CD4-positive, alpha-beta T cell treated with Interleukin-6 for 4 hours (primary cell): ENCODE measurements at regions not wholly inside any gene's neighbourhood (a gene's known extent, or its start where the extent isn't known, plus 50 kb on each side); places are given as distances from the start of the nearest gene placed in this dataset.
"Not testable (repeated sequence)": the region's sequence is repeated elsewhere in the genome, so short reads cannot be mapped to it uniquely, and the experiment has no call there.

Experiments
- DNase-seq: peaks from one replicate; pipeline ENCODE4 v3.0.0-alpha.2; 2020; ENCODE audit warnings: mixed read lengths

DNA sequence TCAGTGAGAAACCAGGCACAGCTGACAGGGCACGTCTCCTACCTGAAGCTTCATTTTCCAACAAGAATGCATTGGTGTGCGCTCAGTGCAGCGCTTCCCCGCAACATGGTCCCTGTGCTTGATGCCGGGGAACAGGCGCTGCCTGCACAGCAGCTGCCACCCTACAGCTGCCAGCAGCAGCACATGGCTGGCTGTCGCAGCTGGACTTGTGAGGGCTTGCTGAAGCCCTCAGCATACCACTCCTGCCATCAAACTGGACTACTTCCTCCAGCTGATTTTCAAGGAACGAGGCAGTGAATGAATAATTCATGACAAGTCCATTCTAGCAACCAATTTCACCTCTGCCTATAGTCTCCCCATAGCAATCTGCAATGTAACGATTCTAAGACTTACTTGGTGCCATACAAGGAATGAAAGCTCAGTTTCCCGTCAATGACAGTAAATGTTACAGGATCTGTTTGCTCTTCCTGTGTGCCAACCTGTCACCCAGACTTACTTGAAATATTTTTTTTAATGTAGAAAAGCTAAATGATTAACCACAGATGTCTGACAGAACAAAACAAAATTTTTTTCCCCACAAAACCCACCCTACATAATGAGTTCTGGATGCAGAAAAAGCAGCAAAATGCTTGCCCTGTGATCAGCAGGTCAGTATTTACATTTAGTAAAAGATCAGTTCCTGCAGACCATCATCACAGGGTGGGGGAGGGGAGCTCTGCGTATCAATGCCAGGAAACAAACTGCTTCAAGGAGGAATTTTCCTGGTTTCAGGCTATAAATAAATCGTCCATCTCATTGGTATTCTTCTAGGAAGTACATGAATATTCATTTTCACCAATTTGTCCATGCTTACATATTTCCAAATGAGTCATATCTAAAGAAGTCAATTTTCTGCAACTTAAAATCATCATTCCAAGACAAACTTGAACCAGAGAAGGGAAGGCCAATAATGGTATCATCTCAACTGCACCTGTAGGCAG lies 140.6 kb downstream of the ALOX5 start:
- DNase-seq, result no peak

- DNase-seq, result no peak
Observed at GRCh38 chr10:45513551-45513950, 139.5 kb downstream of the ALOX5 start.

- DNase-seq, result not testable (repeated sequence)
Observed at GRCh38 chr10:45511926-45512325, 137.9 kb downstream of the ALOX5 start.

GRCh38 chr10:45509491-45509890 lies 135.5 kb downstream of the ALOX5 start:
- DNase-seq, result no peak

DNA sequence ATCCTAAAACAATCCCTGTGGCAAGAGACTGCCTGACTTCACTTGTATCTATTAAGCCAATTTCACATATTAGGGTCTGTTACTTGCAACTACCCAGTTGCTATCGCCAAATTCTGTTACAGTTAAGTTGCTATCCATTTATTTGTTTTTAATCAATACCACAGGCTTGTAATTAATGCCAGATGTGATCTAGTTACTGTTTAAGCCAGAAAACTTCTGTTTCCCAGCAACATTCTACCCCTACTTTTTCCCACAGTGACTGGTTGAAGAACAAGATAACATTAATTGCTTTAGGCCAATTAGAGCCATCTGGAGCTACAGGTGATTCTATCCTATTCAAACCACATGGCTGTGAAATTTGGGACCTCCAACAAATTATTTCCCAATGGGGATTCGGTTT lies 131.3 kb downstream of the ALOX5 start:
- DNase-seq, result no peak

DNA sequence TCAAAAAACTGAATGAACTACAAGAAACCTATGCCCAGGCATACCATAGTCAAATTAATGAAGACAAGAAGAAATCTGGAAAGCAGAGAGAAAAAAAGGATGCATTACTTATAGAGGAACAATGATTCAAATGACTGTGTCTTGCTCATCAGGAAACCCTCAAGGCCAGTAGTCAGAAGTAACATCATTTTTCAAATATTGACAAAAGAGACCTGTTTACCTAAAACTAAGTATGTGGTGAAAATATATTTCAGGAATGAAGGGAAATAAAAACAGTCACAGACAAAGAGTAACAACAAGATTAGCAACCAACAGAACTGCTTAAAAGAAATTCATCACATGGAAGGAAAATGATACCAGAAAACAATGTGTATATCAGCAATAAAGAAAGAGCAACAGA lies 128.4 kb downstream of the ALOX5 start:
- no peak for DNase-seq

DNA sequence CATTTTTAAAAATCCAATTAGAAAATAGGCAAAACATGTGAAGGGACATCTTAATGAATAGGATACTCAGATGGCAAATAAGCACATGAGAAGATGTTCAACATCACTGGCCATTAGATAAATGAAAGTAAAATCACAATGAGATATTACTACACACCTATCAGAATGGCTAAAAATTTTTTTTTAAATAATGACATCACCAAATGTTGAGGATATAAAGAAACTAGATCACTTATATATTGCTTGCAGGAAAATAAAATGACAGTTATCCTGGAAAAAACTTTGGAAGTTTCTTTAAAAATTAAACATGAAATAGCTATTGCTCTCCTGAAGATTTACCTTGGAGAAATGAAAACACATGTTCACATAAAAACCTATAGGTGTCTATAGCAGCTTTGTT lies 127.8 kb downstream of the ALOX5 start:
- no peak for DNase-seq

DNA sequence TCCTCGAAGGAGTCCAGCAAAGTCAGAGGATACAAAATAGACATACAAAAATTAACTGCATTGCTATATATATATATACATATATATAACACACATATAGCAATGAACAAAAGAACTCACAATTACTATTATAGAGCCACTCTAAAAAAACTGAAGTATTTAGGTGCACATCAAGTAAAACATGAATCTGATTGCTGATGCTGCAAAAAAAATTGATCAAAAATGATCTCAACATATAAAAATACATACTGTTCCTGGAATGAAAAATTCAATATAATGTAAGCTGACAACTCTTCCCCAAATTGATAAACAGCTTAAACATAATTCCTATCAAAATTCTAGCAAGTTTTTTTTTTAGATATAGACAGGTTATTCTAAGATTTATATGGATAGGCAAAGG lies 126.8 kb downstream of the ALOX5 start:
- DNase-seq, result no peak

DNA sequence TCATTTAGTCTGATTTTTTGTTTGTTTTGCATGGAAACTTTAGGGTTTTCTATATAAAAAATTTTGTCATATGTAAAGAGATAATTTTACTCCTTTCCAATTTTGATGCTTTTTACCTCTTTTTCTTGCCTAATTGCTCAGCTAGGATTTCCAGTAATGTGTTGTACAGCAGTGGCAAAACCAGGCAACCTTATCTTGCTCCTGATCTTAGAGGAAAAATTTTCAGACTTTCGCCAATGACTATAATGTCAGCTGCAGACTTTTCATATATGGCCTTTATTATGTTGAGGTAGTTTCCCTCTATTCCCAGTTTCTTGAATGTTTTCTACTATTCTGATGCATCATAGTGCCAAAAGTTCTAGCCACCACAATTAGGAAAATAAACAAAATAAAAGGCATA lies 126.3 kb downstream of the ALOX5 start:
- DNase-seq, result no peak

GRCh38 chr10:45495438-45496152 lies 121.6 kb downstream of the ALOX5 start:
- no peak for DNase-seq
